Activated CD4-positive, alpha-beta T cell treated with anti-CD3 and anti-CD28 coated beads, Interleukin-2, amount 10 ng/mL, durations not matched to agents 24 days and 14 days (primary cell): ENCODE measurements at regions not wholly inside any gene's neighbourhood (a gene's known extent, or its start where the extent isn't known, plus 50 kb on each side); places are given as distances from the start of the nearest gene placed in this dataset.

Experiments
- DNase-seq: peaks from one replicate; pipeline ENCODE4 v3.0.0; 2022
- H3K27ac Mint-ChIP-seq: one replicate; pipeline ENCODE4 v1.8.0; 2022; ENCODE audit warnings: mild to moderate bottlenecking, mixed read lengths
- H3K27me3 Mint-ChIP-seq: one replicate; pipeline ENCODE4 v1.8.0; 2022; ENCODE audit warnings: mixed read lengths
- H3K36me3 Mint-ChIP-seq: one replicate; pipeline ENCODE4 v1.8.0; 2022; ENCODE audit warnings: low read depth, mild to moderate bottlenecking, mixed read lengths
- H3K4me1 Mint-ChIP-seq: one replicate; pipeline ENCODE4 v1.8.0; 2021; ENCODE audit warnings: mixed read lengths
- H3K4me3 Mint-ChIP-seq: one replicate; pipeline ENCODE4 v1.8.0; 2022; ENCODE audit warnings: mild to moderate bottlenecking, moderate library complexity, mixed read lengths
- H3K9me3 Mint-ChIP-seq: one replicate; pipeline ENCODE4 v1.8.0; 2021; ENCODE audit warnings: mixed read lengths
- intact Hi-C: fragments of 100-400 bp; cut with micrococcal nuclease; formaldehyde crosslinking; loops from one replicate; pipeline ENCODE4 v1.15.1; 2023

GRCh38 chr18:1468550-1468949, 563.9 kb downstream of the ADCYAP1 start:
- intact Hi-C loops, result no loop called here
- no peak for DNase-seq
- H3K27me3 Mint-ChIP-seq, result no peaks in the 10 kb centered on the region
- H3K36me3 Mint-ChIP-seq, result no peaks in the 10 kb centered on the region
- no peak overlapping the region for H3K4me3 Mint-ChIP-seq
- H3K9me3 Mint-ChIP-seq, result no peaks in the 10 kb centered on the region
- H3K27ac Mint-ChIP-seq, result no peak overlapping the region
- H3K4me1 Mint-ChIP-seq, result no peaks in the 10 kb centered on the region

DNA sequence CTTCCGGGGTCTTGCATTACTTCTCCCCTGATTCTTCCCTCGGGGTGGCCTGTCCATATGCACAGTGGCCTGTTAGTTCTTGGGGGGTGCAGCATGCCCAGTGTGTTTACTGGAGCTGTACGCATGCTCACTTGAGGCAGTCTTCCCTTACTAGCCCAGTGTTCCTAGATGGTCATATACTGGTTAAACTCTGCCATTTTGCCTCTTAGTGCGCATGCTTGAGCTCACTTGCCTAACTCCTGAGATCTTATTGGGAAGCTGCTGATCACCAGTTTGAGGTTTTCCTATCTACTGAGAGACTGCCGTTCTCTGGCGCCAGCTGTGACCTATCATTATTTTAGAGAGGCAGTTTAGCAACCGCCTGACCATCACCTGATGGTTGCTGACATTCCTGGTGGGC, 571.2 kb downstream of the ADCYAP1 start:
- Mint-ChIP-seq H3K27me3 (no peaks in the 10 kb centered on the region), H3K27ac (no peak overlapping the region), H3K36me3 (no peaks in the 10 kb centered on the region), H3K4me1 (no peaks in the 10 kb centered on the region), H3K9me3 (no peaks in the 10 kb centered on the region), H3K4me3 (no peak overlapping the region)
- intact Hi-C loops, result no loop called here
- DNase-seq, result no peak

GRCh38 chr18:1480309-1480708, 575.6 kb downstream of the ADCYAP1 start:
- intact Hi-C loops, result no loop called here
- no peaks in the 10 kb centered on the region for H3K27me3 Mint-ChIP-seq
- H3K27ac Mint-ChIP-seq, result no peak overlapping the region
- no peaks in the 10 kb centered on the region for H3K36me3 Mint-ChIP-seq
- H3K9me3 Mint-ChIP-seq, result no peaks in the 10 kb centered on the region
- no peak for DNase-seq
- H3K4me3 Mint-ChIP-seq, result no peak overlapping the region
- no peaks in the 10 kb centered on the region for H3K4me1 Mint-ChIP-seq

GRCh38 chr18:1481577-1481976, 576.9 kb downstream of the ADCYAP1 start:
- Mint-ChIP-seq H3K27ac (no peak overlapping the region), H3K4me1 (no peaks in the 10 kb centered on the region), H3K36me3 (no peaks in the 10 kb centered on the region), H3K4me3 (no peak overlapping the region), H3K9me3 (no peaks in the 10 kb centered on the region), H3K27me3 (no peaks in the 10 kb centered on the region)
- intact Hi-C loops, result no loop called here
- DNase-seq, result no peak

GRCh38 chr18:1483385-1483784, 578.7 kb downstream of the ADCYAP1 start:
- Mint-ChIP-seq H3K27ac (no peak overlapping the region), H3K27me3 (no peaks in the 10 kb centered on the region), H3K36me3 (no peaks in the 10 kb centered on the region), H3K4me3 (no peak overlapping the region), H3K9me3 (no peaks in the 10 kb centered on the region), H3K4me1 (no peaks in the 10 kb centered on the region)
- intact Hi-C loops, result no loop called here
- no peak for DNase-seq

GRCh38 chr18:1487457-1487856, 582.8 kb downstream of the ADCYAP1 start:
- Mint-ChIP-seq H3K9me3 (peaks cover 4% of the 10 kb centered on the region), H3K4me1 (no peaks in the 10 kb centered on the region), H3K27me3 (no peaks in the 10 kb centered on the region), H3K36me3 (no peaks in the 10 kb centered on the region), H3K27ac (no peak overlapping the region), H3K4me3 (no peak overlapping the region)
- no peak for DNase-seq
- intact Hi-C loops, result no loop called here

- Mint-ChIP-seq H3K4me3 (no peak overlapping the region), H3K9me3 (peaks cover 4% of the 10 kb centered on the region), H3K4me1 (no peaks in the 10 kb centered on the region), H3K36me3 (no peaks in the 10 kb centered on the region), H3K27me3 (no peaks in the 10 kb centered on the region), H3K27ac (no peak overlapping the region)
- no peak for DNase-seq
- intact Hi-C loops, result no loop called here
Measured at GRCh38 chr18:1488394-1488793, 583.7 kb downstream of the ADCYAP1 start.

DNA sequence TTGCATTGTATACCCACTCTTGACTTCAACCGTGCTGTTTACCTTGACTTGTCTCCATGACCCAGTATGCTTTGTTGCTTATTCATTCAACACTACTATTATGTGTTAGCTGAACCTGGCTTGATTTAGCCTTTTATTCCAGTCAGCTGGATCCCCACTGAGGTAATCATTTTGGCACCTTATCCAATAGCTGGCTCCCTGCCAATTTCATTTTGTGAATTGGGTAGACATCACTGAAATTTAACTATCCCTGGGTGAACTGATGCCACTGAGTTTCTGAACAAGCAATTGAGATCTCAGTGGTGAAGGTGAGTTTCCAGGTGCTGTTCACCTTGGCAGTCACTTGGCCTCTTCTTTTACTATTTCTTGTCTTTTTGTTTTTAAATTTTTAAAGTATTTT, 584.3 kb downstream of the ADCYAP1 start:
- DNase-seq, result no peak
- H3K27me3 Mint-ChIP-seq, result no peaks in the 10 kb centered on the region
- intact Hi-C loops, result no loop called here
- no peaks in the 10 kb centered on the region for H3K36me3 Mint-ChIP-seq
- no peak overlapping the region for H3K4me3 Mint-ChIP-seq
- no peak overlapping the region for H3K27ac Mint-ChIP-seq
- H3K4me1 Mint-ChIP-seq, result no peaks in the 10 kb centered on the region
- H3K9me3 Mint-ChIP-seq, result peaks cover 4% of the 10 kb centered on the region

DNA sequence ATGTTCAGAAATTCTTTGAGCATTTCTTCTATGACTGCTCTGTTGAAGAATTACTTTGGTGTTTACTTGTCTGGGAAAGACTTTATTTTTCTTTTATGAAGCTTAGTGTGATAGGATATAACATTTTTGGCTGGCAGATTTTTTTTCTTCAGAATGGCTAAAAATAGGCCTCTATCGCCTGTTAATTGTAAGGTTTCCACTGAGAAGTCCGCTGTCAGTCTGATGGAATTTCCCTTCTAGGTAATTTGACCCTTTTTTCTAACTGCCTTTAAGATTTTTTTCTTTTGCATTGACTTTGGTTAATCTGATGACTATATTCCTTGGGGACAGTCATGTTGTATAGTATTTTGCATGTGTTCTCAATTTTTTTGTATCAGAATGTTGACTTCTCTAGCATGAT, 590.7 kb downstream of the ADCYAP1 start:
- no peaks in the 10 kb centered on the region for H3K27me3 Mint-ChIP-seq
- no peak overlapping the region for H3K27ac Mint-ChIP-seq
- peaks cover 4% of the 10 kb centered on the region for H3K9me3 Mint-ChIP-seq
- H3K4me1 Mint-ChIP-seq, result no peaks in the 10 kb centered on the region
- intact Hi-C loops, result no loop called here
- no peak overlapping the region for H3K4me3 Mint-ChIP-seq
- no peak for DNase-seq
- H3K36me3 Mint-ChIP-seq, result no peaks in the 10 kb centered on the region

DNA sequence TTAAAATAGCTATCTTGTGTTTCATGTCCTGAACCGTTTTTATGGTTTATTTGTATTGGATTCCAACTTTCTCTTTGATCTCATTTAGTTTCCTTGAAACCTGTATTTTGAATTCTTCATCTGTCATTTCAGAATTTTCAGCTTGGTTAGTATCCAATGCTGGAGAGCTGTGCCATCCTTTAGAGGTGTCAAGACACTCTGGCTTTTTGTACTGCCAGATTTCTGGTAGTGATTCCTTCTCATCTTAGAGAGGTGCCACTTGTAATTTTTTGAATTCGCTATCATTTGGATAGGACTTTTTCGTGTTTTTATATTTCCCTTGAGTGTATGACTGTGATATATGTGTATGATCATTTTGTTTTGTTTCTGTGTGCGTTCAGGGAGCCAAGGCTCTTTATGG, 591.4 kb downstream of the ADCYAP1 start:
- H3K4me1 Mint-ChIP-seq, result no peaks in the 10 kb centered on the region
- H3K9me3 Mint-ChIP-seq, result peaks cover 4% of the 10 kb centered on the region
- no peaks in the 10 kb centered on the region for H3K27me3 Mint-ChIP-seq
- H3K27ac Mint-ChIP-seq, result no peak overlapping the region
- H3K36me3 Mint-ChIP-seq, result no peaks in the 10 kb centered on the region
- DNase-seq, result no peak
- intact Hi-C loops, result no loop called here
- no peak overlapping the region for H3K4me3 Mint-ChIP-seq

DNA sequence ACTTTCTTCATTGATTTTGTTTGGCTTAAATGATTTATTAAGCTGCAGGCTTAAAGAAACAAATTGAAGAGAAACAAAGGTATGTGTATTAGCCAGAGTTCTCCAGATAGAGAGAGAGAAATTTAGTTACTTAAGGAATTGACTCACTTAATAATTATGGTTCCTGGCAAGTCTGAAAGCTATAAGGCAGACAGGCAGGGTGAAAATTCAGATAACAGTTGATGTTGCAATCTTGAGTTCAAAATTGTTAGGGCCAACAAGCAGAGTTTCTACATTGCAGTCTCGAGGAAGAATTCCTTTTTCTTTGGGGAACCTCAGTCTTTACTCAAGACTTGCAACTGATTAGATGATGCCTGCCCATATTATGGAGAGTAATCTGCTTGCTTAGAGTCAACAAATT, 593.5 kb downstream of the ADCYAP1 start:
- no peaks in the 10 kb centered on the region for H3K9me3 Mint-ChIP-seq
- DNase-seq, result no peak
- H3K4me1 Mint-ChIP-seq, result no peaks in the 10 kb centered on the region
- no peaks in the 10 kb centered on the region for H3K27me3 Mint-ChIP-seq
- H3K4me3 Mint-ChIP-seq, result no peak overlapping the region
- no peak overlapping the region for H3K27ac Mint-ChIP-seq
- intact Hi-C loops, result no loop called here
- no peaks in the 10 kb centered on the region for H3K36me3 Mint-ChIP-seq

- no peaks in the 10 kb centered on the region for H3K36me3 Mint-ChIP-seq
- H3K4me3 Mint-ChIP-seq, result no peak overlapping the region
- no peak for DNase-seq
- no peaks in the 10 kb centered on the region for H3K9me3 Mint-ChIP-seq
- H3K4me1 Mint-ChIP-seq, result no peaks in the 10 kb centered on the region
- H3K27ac Mint-ChIP-seq, result no peak overlapping the region
- intact Hi-C loops, result no loop called here
- H3K27me3 Mint-ChIP-seq, result no peaks in the 10 kb centered on the region
Measured at GRCh38 chr18:1499265-1499664, 594.6 kb downstream of the ADCYAP1 start.

GRCh38 chr18:1503847-1504246, 599.2 kb downstream of the ADCYAP1 start:
- intact Hi-C loops, result no loop called here
- Mint-ChIP-seq H3K27me3 (no peaks in the 10 kb centered on the region), H3K4me3 (no peak overlapping the region), H3K36me3 (no peaks in the 10 kb centered on the region), H3K4me1 (no peaks in the 10 kb centered on the region), H3K27ac (no peak overlapping the region), H3K9me3 (no peaks in the 10 kb centered on the region)
- DNase-seq, result no peak

- H3K27me3 Mint-ChIP-seq, result no peaks in the 10 kb centered on the region
- H3K27ac Mint-ChIP-seq, result no peak overlapping the region
- intact Hi-C loops, result no loop called here
- no peak for DNase-seq
- no peaks in the 10 kb centered on the region for H3K9me3 Mint-ChIP-seq
- no peak overlapping the region for H3K4me3 Mint-ChIP-seq
- no peaks in the 10 kb centered on the region for H3K36me3 Mint-ChIP-seq
- no peaks in the 10 kb centered on the region for H3K4me1 Mint-ChIP-seq
Measured at GRCh38 chr18:1505856-1506255, 601.2 kb downstream of the ADCYAP1 start.

DNA sequence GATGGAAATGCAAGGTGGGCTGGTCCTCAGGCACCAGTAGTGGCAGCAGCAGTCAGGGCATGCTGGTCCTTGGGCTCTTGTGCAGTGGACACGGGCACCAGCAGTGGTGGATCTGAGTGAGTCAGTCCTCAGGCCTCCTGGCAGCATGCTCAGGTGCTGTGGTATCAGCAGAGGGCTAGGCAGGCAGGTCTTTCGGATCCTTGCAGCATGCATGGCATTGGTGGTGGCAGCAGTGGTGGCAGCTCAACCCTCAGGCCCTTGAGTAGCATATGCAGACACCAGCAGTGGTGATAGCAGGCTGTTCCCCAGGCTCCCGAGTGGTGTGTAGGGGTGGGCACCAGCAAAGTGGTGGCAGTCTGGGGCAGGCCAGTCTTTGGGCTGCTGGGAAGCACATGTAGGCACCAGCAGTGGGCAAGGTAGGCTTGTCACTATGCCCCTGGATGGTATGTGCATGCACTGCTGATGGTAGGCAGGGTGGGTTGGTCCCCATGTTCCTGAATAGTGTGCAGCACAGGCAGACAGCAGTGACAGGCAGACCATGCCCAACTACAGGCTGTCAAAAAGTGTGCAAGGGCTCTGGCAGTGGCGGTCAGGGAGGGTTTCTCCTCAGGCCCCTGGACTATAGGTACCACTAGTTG, 606.0 kb downstream of the ADCYAP1 start:
- no peak overlapping the region for H3K27ac Mint-ChIP-seq
- DNase-seq, result no peak
- H3K36me3 Mint-ChIP-seq, result no peaks in the 10 kb centered on the region
- no peaks in the 10 kb centered on the region for H3K9me3 Mint-ChIP-seq
- H3K4me1 Mint-ChIP-seq, result no peaks in the 10 kb centered on the region
- H3K27me3 Mint-ChIP-seq, result no peaks in the 10 kb centered on the region
- intact Hi-C loops, result no loop called here
- no peak overlapping the region for H3K4me3 Mint-ChIP-seq
